ENCODE measurements at regions not wholly inside any gene's neighbourhood (a gene's known extent, or its start where the extent isn't known, plus 50 kb on each side); places are given as distances from the start of the nearest gene placed in this dataset.

- intact Hi-C loops (cut with micrococcal nuclease): no loop called here
These were observed 451.3 kb downstream of the NFIB start for GRCh38 chr9:13862654-13863053.

More at GRCh38 chr9:13862654-13863053, 451.3 kb downstream of the NFIB start:
- DNase-seq (ENCODE audit: low read depth, low spot score) (no peak), FAIRE-seq (no peak)
- Histone ChIP-seq H3K79me2 (ENCODE audit: control insufficient read depth, insufficient read depth, low read length) (no peaks in the 10 kb centered on the region), H3K9me3 (replicated peaks; ENCODE audit: control insufficient read depth, insufficient read depth, low read length) (no peaks in the 10 kb centered on the region), H4K20me1 (replicated peaks; ENCODE audit: control insufficient read depth, extremely low read depth, insufficient read depth, low read length) (no peaks in the 10 kb centered on the region), H2AFZ (ENCODE audit: low read depth, low read length) (no peak overlapping the region), H3K27me3 (ENCODE audit: control insufficient read depth in 2 of 2, insufficient read depth in 2 of 2, low read length in 2 of 2) (no peaks in the 10 kb centered on the region), H3K27ac (ENCODE audit: insufficient read depth, low read depth, low read length) (no peak overlapping the region), H3K4me1 (ENCODE audit: control insufficient read depth, extremely low read depth, insufficient read depth, low read length) (no peaks in the 10 kb centered on the region), H3K36me3 (ENCODE audit: control insufficient read depth in 2 of 2, extremely low read depth in 1 of 2, insufficient read depth in 2 of 2, low read length in 2 of 2) (no peaks in the 10 kb centered on the region), H3K9me1 (replicated peaks; ENCODE audit: control insufficient read depth, extremely low read depth, insufficient read depth, low read length) (no peaks in the 10 kb centered on the region), H3K4me2 (ENCODE audit: insufficient read depth, low read length) (no peak overlapping the region), H3K4me3 (replicated peaks in 1 of 3; ENCODE audit: insufficient read depth in 1 of 3, low read depth in 1 of 3, low read length in 3 of 3) (no peak overlapping the region), H3K9ac (replicated peaks; ENCODE audit: extremely low read depth, insufficient read depth, low read length) (no peak overlapping the region)
- TF ChIP-seq MYC (IDR thresholded peaks at IDR 0.05; ENCODE audit: low read depth, low read length) (no peak), GATA2 (IDR thresholded peaks at IDR 0.05; ENCODE audit: insufficient read depth, insufficient read length, low read depth, low read length) (no peak), EZH2 (IDR thresholded peaks at IDR 0.05; ENCODE audit: borderline replicate concordance, low read depth, low read length, severe bottlenecking) (no peak), FOS (IDR thresholded peaks at IDR 0.05; ENCODE audit: borderline replicate concordance, insufficient read depth, low read length) (no peak), JUN (IDR thresholded peaks at IDR 0.05; ENCODE audit: borderline replicate concordance, insufficient read depth, insufficient read length, low read depth) (no peak), POLR2A (IDR thresholded peaks at IDR 0.05; ENCODE audit: low read depth, low read length) (no peak), POLR2AphosphoS5 (IDR thresholded peaks at IDR 0.05; ENCODE audit: insufficient read depth, low read depth, low read length) (no peak), CTCF (IDR thresholded peaks at IDR 0.05; ENCODE audit: extremely low read depth in 1 of 2, insufficient read depth in 1 of 2, low read depth in 1 of 2, low read length in 2 of 2) (no peak)
- TF ChIP-seq, protein P1, sequence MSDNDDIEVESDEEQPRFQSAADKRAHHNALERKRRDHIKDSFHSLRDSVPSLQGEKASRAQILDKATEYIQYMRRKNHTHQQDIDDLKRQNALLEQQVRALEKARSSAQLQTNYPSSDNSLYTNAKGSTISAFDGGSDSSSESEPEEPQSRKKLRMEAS (IDR thresholded peaks at IDR 0.05; ENCODE audit: insufficient read depth, insufficient read length): no peak
- ChIA-PET CTCF (no interaction called here), POLR2A (no interaction called here)
- dilution Hi-C loops (cut with MboI; ENCODE audit: extremely low pct_ligation_motif_present, low sequenced_read_pairs): no loop called here
- BruUV-seq (replicated peaks): no TSS peak

Data from endothelial cell of umbilical vein (primary cell).